PC-9 (cell line): ENCODE measurements at regions not wholly inside any gene's neighbourhood (a gene's known extent, or its start where the extent isn't known, plus 50 kb on each side); places are given as distances from the start of the nearest gene placed in this dataset.
"Not testable (repeated sequence)": the region's sequence is repeated elsewhere in the genome, so short reads cannot be mapped to it uniquely, and the experiment has no call there.

Experiments
- EZH2 ChIP-seq: fragments of 200-600 bp; sonication (generic); IDR thresholded peaks from 2 replicates; pipeline ENCODE4 v1.8.0; 2017; ENCODE audit warnings: antibody characterized with exemption, low read depth
- TF ChIP-seq, protein P1 (sequence below): fragments of 200-600 bp; sonication (generic); conservative IDR thresholded peaks from 2 replicates; pipeline ENCODE4 v1.6.1; 2017; ENCODE audit warnings: mixed run types, antibody characterized with exemption, mild to moderate bottlenecking, moderate library complexity

DNA sequence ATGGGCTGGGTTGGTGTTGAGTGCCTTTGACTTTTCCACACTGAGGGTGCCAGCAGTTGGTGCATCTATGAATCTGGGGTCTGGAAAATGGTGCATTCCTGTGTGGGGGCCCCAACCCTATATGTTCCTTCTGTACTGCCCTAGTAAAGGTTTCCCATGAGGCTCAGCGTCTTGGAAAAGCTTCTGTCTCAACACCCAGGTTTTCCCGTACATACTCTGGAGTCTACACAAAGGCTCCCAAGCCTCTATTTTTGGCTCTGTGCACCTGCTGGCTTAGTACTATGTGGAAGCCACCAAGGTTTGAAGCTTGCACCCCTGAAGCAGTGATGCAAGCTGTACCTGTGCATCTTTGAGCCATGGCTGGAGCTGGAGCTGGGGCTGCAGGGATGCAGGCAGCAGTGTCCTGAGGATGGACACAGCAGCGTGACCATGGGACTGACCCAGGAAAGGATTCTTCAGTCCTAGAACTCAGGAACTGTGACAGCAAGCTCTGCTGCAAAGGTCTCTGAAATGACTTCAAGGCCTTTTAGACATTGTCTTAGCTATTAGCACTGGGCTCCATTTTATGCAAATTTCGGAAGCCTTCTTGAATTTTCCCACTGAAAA, 282.7 kb downstream of the POTED start:
- TF ChIP-seq EZH2: not testable (repeated sequence)
- TF ChIP-seq, protein P1, sequence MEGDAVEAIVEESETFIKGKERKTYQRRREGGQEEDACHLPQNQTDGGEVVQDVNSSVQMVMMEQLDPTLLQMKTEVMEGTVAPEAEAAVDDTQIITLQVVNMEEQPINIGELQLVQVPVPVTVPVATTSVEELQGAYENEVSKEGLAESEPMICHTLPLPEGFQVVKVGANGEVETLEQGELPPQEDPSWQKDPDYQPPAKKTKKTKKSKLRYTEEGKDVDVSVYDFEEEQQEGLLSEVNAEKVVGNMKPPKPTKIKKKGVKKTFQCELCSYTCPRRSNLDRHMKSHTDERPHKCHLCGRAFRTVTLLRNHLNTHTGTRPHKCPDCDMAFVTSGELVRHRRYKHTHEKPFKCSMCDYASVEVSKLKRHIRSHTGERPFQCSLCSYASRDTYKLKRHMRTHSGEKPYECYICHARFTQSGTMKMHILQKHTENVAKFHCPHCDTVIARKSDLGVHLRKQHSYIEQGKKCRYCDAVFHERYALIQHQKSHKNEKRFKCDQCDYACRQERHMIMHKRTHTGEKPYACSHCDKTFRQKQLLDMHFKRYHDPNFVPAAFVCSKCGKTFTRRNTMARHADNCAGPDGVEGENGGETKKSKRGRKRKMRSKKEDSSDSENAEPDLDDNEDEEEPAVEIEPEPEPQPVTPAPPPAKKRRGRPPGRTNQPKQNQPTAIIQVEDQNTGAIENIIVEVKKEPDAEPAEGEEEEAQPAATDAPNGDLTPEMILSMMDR: not testable (repeated sequence)
